Chondrocyte (in vitro differentiated cells): ENCODE measurements at regions not wholly inside any gene's neighbourhood (a gene's known extent, or its start where the extent isn't known, plus 50 kb on each side); places are given as distances from the start of the nearest gene placed in this dataset.
A peak's percentile ranks its signal among the peaks of the same experiment; 100 is the strongest.

Source experiments
- DNase-seq: peaks from one replicate; pipeline ENCODE4 v3.0.0; 2021; ENCODE audit warnings: mixed read lengths, low spot score
- H3K27ac Mint-ChIP-seq: one replicate; pipeline ENCODE4 v1.8.0; 2021; ENCODE audit warnings: mild to moderate bottlenecking, moderate library complexity, mixed read lengths; ENCODE audit not compliant: unreplicated experiment
- H3K27me3 Mint-ChIP-seq: 2 replicates; pipeline ENCODE4 v1.8.0; 2021; ENCODE audit warnings: low read depth, mixed read lengths
- H3K36me3 Mint-ChIP-seq: 2 replicates; pipeline ENCODE4 v1.8.0; 2021; ENCODE audit warnings: low read depth, mixed read lengths
- H3K4me1 Mint-ChIP-seq: 2 replicates; pipeline ENCODE4 v1.8.0; 2021; ENCODE audit warnings: low read depth, mild to moderate bottlenecking, mixed read lengths
- H3K4me3 Mint-ChIP-seq: one replicate; pipeline ENCODE4 v1.8.0; 2021; ENCODE audit warnings: mild to moderate bottlenecking, moderate library complexity, mixed read lengths; ENCODE audit not compliant: unreplicated experiment
- H3K9me3 Mint-ChIP-seq: 2 replicates; pipeline ENCODE4 v1.8.0; 2021; ENCODE audit warnings: low read depth, mixed read lengths
- TF ChIP-seq, protein P1 (sequence below): fragments of 200-600 bp; sonication (generic); IDR thresholded peaks from 2 replicates; pipeline ENCODE4 v1.5.0; 2021; ENCODE audit warnings: antibody characterized with exemption, mild to moderate bottlenecking, moderate library complexity

DNA sequence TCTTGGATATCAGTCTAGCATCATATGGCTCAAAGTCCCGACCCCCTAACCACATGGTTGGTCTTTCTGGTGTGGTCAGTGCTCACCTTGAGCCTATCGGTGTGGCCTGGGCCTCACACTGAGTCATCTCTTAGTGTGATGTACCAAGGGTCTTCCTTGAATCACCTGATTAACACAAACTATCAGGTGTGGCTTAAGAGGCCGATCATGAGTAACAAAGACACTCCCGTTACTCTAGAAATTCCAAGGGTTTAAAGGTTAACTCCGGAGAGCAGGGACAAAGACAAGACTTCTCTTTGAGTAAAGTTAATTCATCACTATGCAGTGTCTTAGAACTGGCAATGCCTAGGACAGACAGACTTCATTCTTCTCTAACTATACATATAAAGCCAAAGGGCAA is 52.3 kb upstream of the ARMC3 start:
- Mint-ChIP-seq H3K4me3 (no peak overlapping the region), H3K4me1 (peaks cover 5% of the 10 kb centered on the region), H3K27me3 (peaks cover 6% of the 10 kb centered on the region), H3K9me3 (peaks cover 13% of the 10 kb centered on the region), H3K36me3 (no peaks in the 10 kb centered on the region), H3K27ac (no peak overlapping the region)
- TF ChIP-seq, protein P1, sequence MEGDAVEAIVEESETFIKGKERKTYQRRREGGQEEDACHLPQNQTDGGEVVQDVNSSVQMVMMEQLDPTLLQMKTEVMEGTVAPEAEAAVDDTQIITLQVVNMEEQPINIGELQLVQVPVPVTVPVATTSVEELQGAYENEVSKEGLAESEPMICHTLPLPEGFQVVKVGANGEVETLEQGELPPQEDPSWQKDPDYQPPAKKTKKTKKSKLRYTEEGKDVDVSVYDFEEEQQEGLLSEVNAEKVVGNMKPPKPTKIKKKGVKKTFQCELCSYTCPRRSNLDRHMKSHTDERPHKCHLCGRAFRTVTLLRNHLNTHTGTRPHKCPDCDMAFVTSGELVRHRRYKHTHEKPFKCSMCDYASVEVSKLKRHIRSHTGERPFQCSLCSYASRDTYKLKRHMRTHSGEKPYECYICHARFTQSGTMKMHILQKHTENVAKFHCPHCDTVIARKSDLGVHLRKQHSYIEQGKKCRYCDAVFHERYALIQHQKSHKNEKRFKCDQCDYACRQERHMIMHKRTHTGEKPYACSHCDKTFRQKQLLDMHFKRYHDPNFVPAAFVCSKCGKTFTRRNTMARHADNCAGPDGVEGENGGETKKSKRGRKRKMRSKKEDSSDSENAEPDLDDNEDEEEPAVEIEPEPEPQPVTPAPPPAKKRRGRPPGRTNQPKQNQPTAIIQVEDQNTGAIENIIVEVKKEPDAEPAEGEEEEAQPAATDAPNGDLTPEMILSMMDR, result no peak
- no peak for DNase-seq

DNA sequence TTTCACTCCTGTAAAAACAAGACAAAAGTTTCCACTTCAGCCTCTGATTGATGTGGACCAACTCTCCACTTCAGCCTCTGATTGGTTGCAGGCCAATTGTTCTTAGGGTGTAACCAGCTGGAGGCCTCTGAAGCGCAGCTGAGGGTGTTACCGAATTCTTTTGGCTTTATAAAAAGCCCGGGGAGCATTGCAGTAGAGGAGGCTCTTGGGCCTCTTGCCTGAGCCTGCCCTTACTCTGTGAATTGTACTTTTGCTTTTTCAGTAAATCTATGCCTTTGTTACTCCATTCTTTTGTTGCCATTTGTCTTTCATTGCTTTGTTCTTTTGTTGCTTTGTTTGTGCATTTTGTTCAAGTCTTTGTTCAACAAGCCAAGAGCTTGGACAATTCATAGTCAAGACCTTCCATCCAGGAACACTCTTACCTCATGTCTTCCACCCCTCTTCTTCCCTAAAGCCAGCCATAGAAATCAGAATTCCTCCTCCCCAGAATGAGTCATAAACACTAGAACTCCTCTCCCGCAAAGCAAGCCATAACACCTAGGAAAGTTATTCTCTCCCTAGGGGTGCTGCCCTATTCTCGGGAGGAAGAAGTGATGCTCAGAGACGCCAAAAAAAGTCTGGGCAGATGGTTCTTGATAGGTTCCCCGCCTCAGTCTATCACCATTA is 53.5 kb upstream of the ARMC3 start:
- no peak overlapping the region for H3K27ac Mint-ChIP-seq
- H3K4me3 Mint-ChIP-seq, result no peak overlapping the region
- TF ChIP-seq, protein P1, result no peak
- no peaks in the 10 kb centered on the region for H3K36me3 Mint-ChIP-seq
- H3K4me1 Mint-ChIP-seq, result peaks cover 5% of the 10 kb centered on the region
- H3K27me3 Mint-ChIP-seq, result peaks cover 5% of the 10 kb centered on the region
- no peak for DNase-seq
- H3K9me3 Mint-ChIP-seq, result peaks cover 13% of the 10 kb centered on the region

DNA sequence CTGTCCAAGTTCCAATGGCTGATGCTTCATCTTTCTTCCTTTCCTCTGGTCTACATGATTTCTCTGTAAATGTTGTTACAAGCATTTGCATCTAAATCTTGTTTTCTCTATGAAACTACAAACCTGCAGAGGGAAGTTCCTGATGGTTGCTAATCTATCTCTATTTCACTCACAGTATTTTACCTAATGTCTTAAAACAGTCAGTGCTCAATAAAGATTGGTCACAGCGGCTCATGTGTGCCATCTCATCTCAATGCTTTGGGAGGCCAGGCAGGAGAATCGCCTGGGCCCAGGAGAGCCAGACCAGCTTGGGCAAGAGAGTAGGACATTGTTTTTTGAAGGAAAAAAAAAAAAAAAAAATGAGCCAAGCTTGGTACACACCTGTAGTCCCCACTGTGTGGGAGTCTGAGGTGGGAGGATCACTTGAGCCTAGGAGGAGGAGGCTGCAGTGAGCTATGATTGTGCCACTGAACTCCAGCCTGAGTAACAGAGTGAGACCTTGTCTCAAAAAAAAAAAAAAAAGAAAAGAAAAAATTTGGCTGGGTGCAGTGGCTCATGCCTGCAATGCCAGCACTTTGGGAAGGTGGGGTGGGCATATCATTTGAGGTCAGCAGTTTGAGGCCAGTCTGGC is 71.3 kb upstream of the ARMC3 start:
- H3K9me3 Mint-ChIP-seq, result peaks cover 2% of the 10 kb centered on the region
- H3K4me3 Mint-ChIP-seq, result no peak overlapping the region
- peaks cover 13% of the 10 kb centered on the region for H3K4me1 Mint-ChIP-seq
- peaks cover 2% of the 10 kb centered on the region for H3K36me3 Mint-ChIP-seq
- no peak overlapping the region for H3K27ac Mint-ChIP-seq
- no peak for DNase-seq
- H3K27me3 Mint-ChIP-seq, result peaks cover 2% of the 10 kb centered on the region
- TF ChIP-seq, protein P1, result no peak

DNA sequence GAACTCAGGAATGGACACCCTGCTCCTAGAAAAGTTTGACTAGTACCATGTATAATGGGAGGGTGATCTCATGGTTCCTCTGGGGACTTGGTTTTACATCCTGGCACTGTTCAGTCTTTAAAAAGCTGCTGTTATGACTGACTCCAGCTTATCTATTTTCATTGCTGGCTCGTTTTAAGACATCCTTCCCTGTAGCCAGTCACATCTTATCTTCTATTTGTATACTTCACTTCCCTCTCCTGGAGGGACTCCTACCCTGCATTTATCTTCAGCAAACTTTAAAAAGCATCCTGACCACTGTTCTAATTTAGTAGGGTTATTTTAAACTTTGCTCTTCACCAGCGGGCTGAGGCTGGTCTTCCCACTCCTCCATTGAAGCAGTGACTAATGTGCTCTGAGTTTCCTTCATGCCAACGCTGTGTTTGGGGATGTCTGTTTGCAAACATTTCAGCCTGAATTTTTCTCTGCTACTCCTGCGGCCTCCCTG is 72.9 kb upstream of the ARMC3 start:
- Mint-ChIP-seq H3K4me1 (peaks cover 16% of the 10 kb centered on the region), H3K9me3 (no peaks in the 10 kb centered on the region), H3K27me3 (peaks cover 2% of the 10 kb centered on the region), H3K4me3 (no peak overlapping the region), H3K36me3 (peaks cover 2% of the 10 kb centered on the region), H3K27ac (peak overlapping the region; percentile 78)
- no peak for DNase-seq
- TF ChIP-seq, protein P1, result peak; percentile 51

DNA sequence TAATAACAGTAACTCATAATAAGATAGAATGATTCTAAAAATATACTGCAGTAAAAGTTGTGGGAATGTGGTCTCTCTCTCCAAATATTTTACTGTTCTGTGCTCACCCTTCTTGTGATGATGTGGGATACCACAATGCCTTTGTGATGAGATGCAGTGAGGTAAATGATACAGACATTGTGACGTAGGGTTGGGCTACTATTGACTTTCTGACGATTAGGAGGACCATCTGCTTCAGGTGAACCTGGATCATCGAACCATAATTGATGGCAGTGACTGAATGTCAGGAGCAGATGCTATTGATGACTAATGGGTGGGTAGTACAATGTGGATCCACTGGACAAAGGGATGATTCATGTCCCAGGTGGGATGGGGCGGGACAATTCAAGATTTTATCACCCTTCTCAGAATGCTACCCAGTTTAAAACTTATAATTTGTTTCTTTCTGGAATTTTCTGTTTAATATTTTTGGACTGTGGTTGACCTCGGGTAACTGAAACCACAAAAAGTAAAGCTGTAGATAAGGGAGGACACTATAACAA is 73.9 kb upstream of the ARMC3 start:
- H3K4me3 Mint-ChIP-seq, result no peak overlapping the region
- no peak for DNase-seq
- peaks cover 26% of the 10 kb centered on the region for H3K4me1 Mint-ChIP-seq
- H3K27ac Mint-ChIP-seq, result no peak overlapping the region
- no peaks in the 10 kb centered on the region for H3K9me3 Mint-ChIP-seq
- H3K36me3 Mint-ChIP-seq, result peaks cover under 1% of the 10 kb centered on the region
- peaks cover 2% of the 10 kb centered on the region for H3K27me3 Mint-ChIP-seq
- TF ChIP-seq, protein P1, result no peak
